Pancreas (tissue), 10 donors: ENCODE measurements at regions not wholly inside any gene's neighbourhood (a gene's known extent, or its start where the extent isn't known, plus 50 kb on each side); places are given as distances from the start of the nearest gene placed in this dataset.

Experiments used
- ATAC-seq, 4 donors: fragments of 200-7000 bp; cut with Tn5 transposase; one replicate each; pipeline versions ENCODE4 v1.8.0 to v1.9.1; 2020; ENCODE audit warnings: mild to moderate bottlenecking in 4 of 4, moderate library complexity in 4 of 4
- DNase-seq, 6 donors: peaks; one replicate each; pipeline ENCODE4 v3.0.0-alpha.2; 2020
- FAIRE-seq: peaks from 2 replicates; lab custom pipeline; 2012; peaks lifted over from hg19 to GRCh38; lab: Jason Lieb, UNC
- H3K27ac ChIP-seq, 4 donors: fragments of 200-600 bp; sonication (generic); 1 replicate in 3 of 4; 2 replicates in 1 of 4; pipeline versions ENCODE4 v1.5.0 to v1.8.0; 2020
- H3K27me3 ChIP-seq, 4 donors: fragments of 200-600 bp; one replicate each; pipeline ENCODE4 v1.8.0; 2021
- H3K36me3 ChIP-seq, 3 donors: fragments of 200-600 bp; sonication (generic) in 1 of 3; one replicate each; pipeline versions ENCODE4 v1.5.0 to v1.8.0; 2020 to 2021
- H3K4me1 ChIP-seq, 3 donors: fragments of 200-600 bp; one replicate each; pipeline ENCODE4 v1.8.0; 2021
- H3K4me3 ChIP-seq, 4 donors: fragments of 200-600 bp; sonication (generic) in 2 of 4; one replicate each; pipeline versions ENCODE4 v1.5.0 to v1.8.0; 2020 to 2021
- H3K9me3 ChIP-seq, 4 donors: fragments of 200-600 bp; one replicate each; pipeline ENCODE4 v1.8.0; 2021
- CTCF ChIP-seq, 4 donors: fragments of 200-600 bp; sonication (generic) in 3 of 4; IDR thresholded peaks; one replicate each; pipeline versions ENCODE4 v1.5.0 to v1.8.0; 2021; ENCODE audit warnings: antibody characterized with exemption in 4 of 4
- WGBS, 2 donors: extraction: QIAGEN DNeasy Blood & Tissue Kit; methylation state at CpG; one replicate each; pipeline ENCODE4 v1.1.7; 2013; 5-methylcytosine and 5-hydroxymethylcytosine counted together
- intact Hi-C, 3 donors: fragments of 100-400 bp; cut with DNase I; formaldehyde crosslinking; loops; one replicate each; pipeline versions ENCODE4 v1.11.1 to v1.14.2; 2022
- donor health status: healthy with polysubstance abuse.
- donor health status: DM: no; HTN: no; CAD: no; lungs with moderate emphysema.
- donor health status: DM: no; HTN: no; CAD: no.
- donor health status: control.
- donor health status: control.
- donor health status: Bipolar disorder and iron deficiency.
- donor health status: DM: yes; HTN: yes; CAD: no.
- donor health status: DM: no; HTN: no; CAD: no.
- donor health status: DM: no; HTN: no; CAD: no.
- donor health status: DM: yes; HTN: yes; CAD: no.

GRCh38 chr3:94431876-94432570 is 369.2 kb downstream of the NSUN3 start:
- H3K4me1 ChIP-seq, result peaks cover 0 to 4% (median 0%) of the 10 kb centered on the region in 3 donors
- WGBS, 2 donors, result 47% methylated on average over 3 of the region's 3 CpGs
- no peaks in the 10 kb centered on the region for H3K36me3 ChIP-seq
- FAIRE-seq, result no peak
- no peaks in the 10 kb centered on the region for H3K9me3 ChIP-seq
- TF ChIP-seq CTCF (IDR thresholded peaks at IDR 0.05), result no peak
- no peak overlapping the region for H3K27ac ChIP-seq
- intact Hi-C loops, result no loop called here
- H3K27me3 ChIP-seq, result no peaks in the 10 kb centered on the region
- DNase-seq, result no peak
- ATAC-seq, result no peak
- H3K4me3 ChIP-seq, result no peak overlapping the region

GRCh38 chr3:94433811-94434210 is 370.9 kb downstream of the NSUN3 start:
- Histone ChIP-seq H3K9me3 (no peaks in the 10 kb centered on the region), H3K4me3 (no peak overlapping the region), H3K36me3 (no peaks in the 10 kb centered on the region), H3K27ac (no peak overlapping the region), H3K4me1 (peaks cover 0 to 4% (median 0%) of the 10 kb centered on the region in 3 donors), H3K27me3 (no peaks in the 10 kb centered on the region)
- no peak for ATAC-seq
- FAIRE-seq, result no peak
- DNase-seq, result no peak
- TF ChIP-seq CTCF (IDR thresholded peaks at IDR 0.05), result no peak
- intact Hi-C loops, result no loop called here

GRCh38 chr3:94440767-94441493 is 378.1 kb downstream of the NSUN3 start:
- FAIRE-seq (no peak), DNase-seq (no peak), ATAC-seq (peak in 1 of 4 donors; percentile 38)
- no peak overlapping the region for H3K4me3 ChIP-seq
- TF ChIP-seq CTCF (IDR thresholded peaks at IDR 0.05), result no peak
- no peaks in the 10 kb centered on the region for H3K36me3 ChIP-seq
- 51 to 62% methylated on average over 3 of the region's 3 CpGs for WGBS, 2 donors
- H3K9me3 ChIP-seq, result no peaks in the 10 kb centered on the region
- no peaks in the 10 kb centered on the region for H3K27me3 ChIP-seq
- intact Hi-C loops, result no loop called here
- no peak overlapping the region for H3K27ac ChIP-seq
- H3K4me1 ChIP-seq, result no peaks in the 10 kb centered on the region

- WGBS, 2 donors, result 63 to 76% methylated on average over 1 of the region's 1 CpG
- Histone ChIP-seq H3K36me3 (no peaks in the 10 kb centered on the region), H3K4me1 (no peaks in the 10 kb centered on the region), H3K27me3 (no peaks in the 10 kb centered on the region), H3K9me3 (no peaks in the 10 kb centered on the region), H3K27ac (no peak overlapping the region), H3K4me3 (no peak overlapping the region)
- no peak for FAIRE-seq
- DNase-seq, result no peak
- ATAC-seq, result no peak
- intact Hi-C loops, result no loop called here
- no peak for TF ChIP-seq CTCF (IDR thresholded peaks at IDR 0.05)
Observed at GRCh38 chr3:94441494-94441847, 378.6 kb downstream of the NSUN3 start.

GRCh38 chr3:94453864-94454263 is 391.0 kb downstream of the NSUN3 start:
- no peaks in the 10 kb centered on the region for H3K4me1 ChIP-seq
- no peaks in the 10 kb centered on the region for H3K9me3 ChIP-seq
- H3K27ac ChIP-seq, result no peak overlapping the region
- no peak overlapping the region for H3K4me3 ChIP-seq
- H3K27me3 ChIP-seq, result no peaks in the 10 kb centered on the region
- WGBS, 2 donors, result 57 to 74% methylated on average over 1 of the region's 1 CpG
- TF ChIP-seq CTCF (IDR thresholded peaks at IDR 0.05), result no peak
- intact Hi-C loops, result no loop called here
- H3K36me3 ChIP-seq, result no peaks in the 10 kb centered on the region
- no peak for DNase-seq
- ATAC-seq, result no peak
- no peak for FAIRE-seq
